HEK293 (cell line): ENCODE measurements at regions not wholly inside any gene's neighbourhood (a gene's known extent, or its start where the extent isn't known, plus 50 kb on each side); places are given as distances from the start of the nearest gene placed in this dataset.

Source experiments
- FEZF1 ChIP-seq: fragments of 450-650 bp; formaldehyde crosslinking; IDR thresholded peaks from 2 replicates; pipeline ENCODE4 v1.5.1; 2016; ENCODE audit warnings: missing biosample characterization, missing genetic modification characterization
- ZNF23 ChIP-seq: fragments of 450-650 bp; formaldehyde crosslinking; IDR thresholded peaks from 2 replicates; pipeline ENCODE4 v1.5.1; 2016; ENCODE audit warnings: missing biosample characterization, missing genetic modification characterization, borderline replicate concordance
- ZNF24 ChIP-seq: fragments of 450-650 bp; formaldehyde crosslinking; IDR thresholded peaks from 2 replicates; pipeline ENCODE4 v1.5.1; 2016; ENCODE audit warnings: missing biosample characterization, missing genetic modification characterization
- ZNF354C ChIP-seq: fragments of 450-650 bp; formaldehyde crosslinking; IDR thresholded peaks from 2 replicates; pipeline ENCODE4 v1.5.1; 2016; ENCODE audit warnings: missing biosample characterization, missing genetic modification characterization, low read depth, borderline replicate concordance
- ZNF510 ChIP-seq: fragments of 450-650 bp; formaldehyde crosslinking; IDR thresholded peaks from 2 replicates; pipeline ENCODE4 v1.5.1; 2018; ENCODE audit warnings: mild to moderate bottlenecking, missing genetic modification characterization, missing biosample characterization; ENCODE audit not compliant: insufficient replicate concordance
- ZSCAN30 ChIP-seq: fragments of 450-650 bp; IDR thresholded peaks from 2 replicates; pipeline ENCODE4 v1.5.1; 2018; ENCODE audit warnings: missing biosample characterization, mild to moderate bottlenecking, missing genetic modification characterization, moderate library complexity
- TF ChIP-seq, protein P1 (sequence below): fragments of 450-650 bp; formaldehyde crosslinking; IDR thresholded peaks from 2 replicates; pipeline ENCODE4 v1.5.1; 2016; ENCODE audit warnings: missing biosample characterization, missing genetic modification characterization

GRCh38 chr7:97630116-97630515 is 101.8 kb upstream of the TAC1 start:
- TF ChIP-seq, protein P1, sequence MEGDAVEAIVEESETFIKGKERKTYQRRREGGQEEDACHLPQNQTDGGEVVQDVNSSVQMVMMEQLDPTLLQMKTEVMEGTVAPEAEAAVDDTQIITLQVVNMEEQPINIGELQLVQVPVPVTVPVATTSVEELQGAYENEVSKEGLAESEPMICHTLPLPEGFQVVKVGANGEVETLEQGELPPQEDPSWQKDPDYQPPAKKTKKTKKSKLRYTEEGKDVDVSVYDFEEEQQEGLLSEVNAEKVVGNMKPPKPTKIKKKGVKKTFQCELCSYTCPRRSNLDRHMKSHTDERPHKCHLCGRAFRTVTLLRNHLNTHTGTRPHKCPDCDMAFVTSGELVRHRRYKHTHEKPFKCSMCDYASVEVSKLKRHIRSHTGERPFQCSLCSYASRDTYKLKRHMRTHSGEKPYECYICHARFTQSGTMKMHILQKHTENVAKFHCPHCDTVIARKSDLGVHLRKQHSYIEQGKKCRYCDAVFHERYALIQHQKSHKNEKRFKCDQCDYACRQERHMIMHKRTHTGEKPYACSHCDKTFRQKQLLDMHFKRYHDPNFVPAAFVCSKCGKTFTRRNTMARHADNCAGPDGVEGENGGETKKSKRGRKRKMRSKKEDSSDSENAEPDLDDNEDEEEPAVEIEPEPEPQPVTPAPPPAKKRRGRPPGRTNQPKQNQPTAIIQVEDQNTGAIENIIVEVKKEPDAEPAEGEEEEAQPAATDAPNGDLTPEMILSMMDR (tag by site-specific recombination), result no peak
- no peak for TF ChIP-seq FEZF1
- no peak for TF ChIP-seq ZSCAN30
- TF ChIP-seq ZNF23 (tag by site-specific recombination), result no peak
- TF ChIP-seq ZNF24 (tag by site-specific recombination), result no peak
- TF ChIP-seq ZNF510, result no peak
- TF ChIP-seq ZNF354C (tag by site-specific recombination), result no peak
